T-helper 17 cell (primary cell): ENCODE measurements at regions not wholly inside any gene's neighbourhood (a gene's known extent, or its start where the extent isn't known, plus 50 kb on each side); places are given as distances from the start of the nearest gene placed in this dataset.
A peak's percentile ranks its signal among the peaks of the same experiment; 100 is the strongest.
"Not testable (repeated sequence)": the region's sequence is repeated elsewhere in the genome, so short reads cannot be mapped to it uniquely, and the experiment has no call there.

Experiments
- ATAC-seq: fragments of 150-1000 bp; cut with Tn5 transposase; 2 replicates; pipeline ENCODE4 v1.10.0; 2021; ENCODE audit warnings: mild to moderate bottlenecking, moderate library complexity
- DNase-seq, 3 donors: peaks; one replicate each; pipeline versions ENCODE4 v3.0.0 to v3.0.0-alpha.2; 2020 to 2021
- H3K9me3 ChIP-seq: one replicate; pipeline ENCODE4 v1.7.0; 2013; ENCODE audit warnings: low read length, mild to moderate bottlenecking; ENCODE audit not compliant: control insufficient read depth, poor library complexity, severe bottlenecking
- H3K27ac Mint-ChIP-seq: one replicate; pipeline ENCODE4 v1.8.0; 2022; ENCODE audit warnings: mild to moderate bottlenecking, moderate library complexity, mixed read lengths
- H3K27me3 Mint-ChIP-seq: one replicate; pipeline ENCODE4 v1.8.0; 2022; ENCODE audit warnings: mixed read lengths
- H3K36me3 Mint-ChIP-seq: one replicate; pipeline ENCODE4 v1.8.0; 2022; ENCODE audit warnings: low read depth, mixed read lengths
- H3K4me1 Mint-ChIP-seq: one replicate; pipeline ENCODE4 v1.8.0; 2022; ENCODE audit warnings: mild to moderate bottlenecking, mixed read lengths
- H3K4me3 Mint-ChIP-seq: one replicate; pipeline ENCODE4 v1.8.0; 2022; ENCODE audit warnings: mild to moderate bottlenecking, moderate library complexity, mixed read lengths

DNA sequence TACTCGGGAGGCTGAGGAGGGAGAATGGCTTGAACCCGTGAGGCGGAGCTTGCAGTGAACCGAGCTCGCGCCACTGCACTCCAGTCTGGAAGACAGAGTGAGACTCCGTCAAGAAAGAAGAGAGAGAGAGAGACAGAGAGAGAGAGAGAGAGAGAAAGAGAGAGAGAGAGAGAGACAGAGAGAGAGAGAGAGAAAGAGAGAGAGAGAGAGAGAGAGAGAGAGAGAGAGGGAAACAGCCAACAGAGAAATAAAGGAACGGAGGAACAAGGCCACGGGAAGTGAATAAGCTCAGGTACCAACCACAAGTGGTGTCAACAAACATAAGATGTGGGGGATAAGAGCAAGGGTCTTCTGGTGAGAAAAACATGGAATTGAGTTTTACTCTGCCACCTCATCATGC, 71.5 kb upstream of the LSM6 start:
- H3K27me3 Mint-ChIP-seq = peaks cover 10% of the 10 kb centered on the region
- not testable (repeated sequence) for DNase-seq, H3K4me1 Mint-ChIP-seq, H3K9me3 ChIP-seq, ATAC-seq, H3K36me3 Mint-ChIP-seq, H3K4me3 Mint-ChIP-seq, H3K27ac Mint-ChIP-seq

DNA sequence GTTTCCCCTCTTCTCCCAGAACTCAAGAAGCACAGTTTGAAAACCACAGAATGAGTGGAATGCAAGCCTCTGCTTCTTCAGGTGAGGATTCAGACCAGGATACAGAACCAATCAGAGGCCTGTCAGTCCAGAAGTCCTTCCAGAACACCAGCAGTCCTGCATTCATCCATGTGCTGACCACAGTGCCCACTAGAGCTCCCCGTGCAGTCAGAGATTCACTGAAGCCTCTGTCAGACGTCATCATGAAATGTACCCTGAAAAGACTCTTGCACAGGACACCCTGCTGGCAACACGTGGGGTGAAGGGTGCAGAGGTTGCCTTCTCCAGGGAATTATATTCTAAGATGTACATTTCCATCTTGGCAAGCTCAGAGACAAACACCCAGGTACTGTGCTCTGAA, 75.9 kb upstream of the LSM6 start:
- no peak for DNase-seq
- H3K4me1 Mint-ChIP-seq = peaks cover 2% of the 10 kb centered on the region
- H3K27ac Mint-ChIP-seq = peak overlapping the region; percentile 32
- H3K4me3 Mint-ChIP-seq = no peak overlapping the region
- ATAC-seq = no peak
- peaks cover 6% of the 10 kb centered on the region for H3K27me3 Mint-ChIP-seq
- H3K36me3 Mint-ChIP-seq = no peaks in the 10 kb centered on the region
- H3K9me3 ChIP-seq = no peaks in the 10 kb centered on the region

DNA sequence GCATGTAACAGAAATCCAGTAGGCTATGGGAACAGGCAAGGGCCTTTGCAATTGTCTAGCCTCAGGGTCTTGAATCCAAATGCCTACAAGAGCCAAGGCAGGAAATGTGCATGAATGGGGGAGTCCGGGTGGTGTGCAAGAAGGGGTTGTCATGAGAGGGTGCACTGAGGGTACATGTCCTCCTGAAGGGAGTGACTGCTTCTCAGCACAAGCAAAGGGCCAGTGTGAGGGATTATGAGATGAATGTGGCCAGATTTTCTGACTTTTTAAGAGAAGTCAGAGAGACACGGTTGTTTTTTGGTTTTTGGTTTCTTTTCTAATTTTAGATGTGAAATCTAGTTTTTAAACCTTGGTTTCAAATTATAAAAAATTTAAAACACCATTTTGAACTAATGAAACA, 76.5 kb upstream of the LSM6 start:
- no peaks in the 10 kb centered on the region for H3K9me3 ChIP-seq
- Mint-ChIP-seq H3K4me1 (no peaks in the 10 kb centered on the region), H3K36me3 (no peaks in the 10 kb centered on the region), H3K27ac (no peak overlapping the region), H3K27me3 (peaks cover 6% of the 10 kb centered on the region), H3K4me3 (no peak overlapping the region)
- ATAC-seq (no peak), DNase-seq (no peak)

DNA sequence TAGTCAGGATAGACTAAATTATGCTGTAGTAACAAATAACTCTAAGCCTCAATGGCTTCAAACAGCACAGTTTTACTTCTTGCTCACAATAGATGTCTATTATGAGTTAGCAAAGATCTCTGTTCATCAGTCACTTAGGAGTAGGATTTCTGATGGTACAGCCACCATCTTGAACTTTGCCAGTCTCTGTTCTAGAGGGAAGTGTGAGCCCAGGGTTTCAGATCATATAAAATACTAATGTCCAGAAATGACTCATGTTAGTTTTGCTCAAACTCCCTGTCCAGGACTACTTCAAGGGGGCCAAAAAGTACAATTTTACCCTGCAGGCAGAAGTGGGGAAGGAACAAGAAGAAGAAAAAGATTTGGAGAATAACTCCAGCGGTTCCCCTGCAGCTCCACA, 77.1 kb upstream of the LSM6 start:
- Mint-ChIP-seq H3K36me3 (no peaks in the 10 kb centered on the region), H3K27me3 (peaks cover 4% of the 10 kb centered on the region), H3K4me1 (no peaks in the 10 kb centered on the region), H3K4me3 (no peak overlapping the region), H3K27ac (no peak overlapping the region)
- no peak for ATAC-seq
- no peaks in the 10 kb centered on the region for H3K9me3 ChIP-seq
- DNase-seq = no peak

DNA sequence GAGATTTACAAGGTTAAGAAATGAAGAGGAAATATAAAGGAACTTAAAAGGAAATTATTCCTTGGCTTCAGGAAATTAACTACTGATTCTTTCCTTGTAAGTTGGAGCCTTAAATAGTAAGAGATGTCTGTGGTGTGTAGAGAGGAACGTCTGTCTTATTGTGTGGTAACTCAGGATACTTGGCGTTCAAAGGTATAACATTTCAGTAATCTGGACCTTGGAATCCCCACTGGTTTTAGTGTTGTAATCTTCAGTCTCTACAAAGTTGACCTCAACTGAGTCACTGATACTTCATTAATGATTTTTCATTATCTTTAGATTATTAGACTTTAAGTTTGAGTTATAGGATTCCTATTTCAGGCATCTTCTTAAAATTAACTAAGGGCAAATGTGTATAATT, 79.1 kb upstream of the LSM6 start:
- Mint-ChIP-seq H3K4me3 (no peak overlapping the region), H3K27ac (no peak overlapping the region), H3K36me3 (no peaks in the 10 kb centered on the region), H3K27me3 (peaks cover 4% of the 10 kb centered on the region), H3K4me1 (no peaks in the 10 kb centered on the region)
- H3K9me3 ChIP-seq = no peaks in the 10 kb centered on the region
- ATAC-seq (no peak), DNase-seq (no peak)

DNA sequence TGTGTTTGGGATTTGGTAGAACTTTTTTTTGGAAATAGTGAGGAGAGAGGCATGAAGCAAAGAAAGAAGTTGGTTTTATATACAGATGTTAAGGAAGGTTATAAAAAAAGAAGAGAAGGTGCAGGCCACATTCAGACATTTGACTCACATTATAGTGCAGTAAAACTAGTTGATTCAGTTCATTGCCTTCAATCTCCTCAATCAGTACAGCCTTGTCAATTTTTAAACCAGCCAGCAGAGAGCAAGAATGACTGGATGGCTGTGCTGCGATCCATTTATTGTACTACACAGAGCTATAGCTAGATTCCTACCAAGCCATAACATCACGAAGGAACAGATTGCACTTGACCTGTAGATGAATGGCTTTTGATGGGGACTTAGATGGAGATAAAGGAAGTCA, 79.7 kb upstream of the LSM6 start:
- ATAC-seq = no peak
- H3K36me3 Mint-ChIP-seq = no peaks in the 10 kb centered on the region
- no peak overlapping the region for H3K4me3 Mint-ChIP-seq
- H3K27ac Mint-ChIP-seq = no peak overlapping the region
- H3K4me1 Mint-ChIP-seq = no peaks in the 10 kb centered on the region
- peaks cover 4% of the 10 kb centered on the region for H3K27me3 Mint-ChIP-seq
- H3K9me3 ChIP-seq = no peaks in the 10 kb centered on the region
- no peak for DNase-seq

DNA sequence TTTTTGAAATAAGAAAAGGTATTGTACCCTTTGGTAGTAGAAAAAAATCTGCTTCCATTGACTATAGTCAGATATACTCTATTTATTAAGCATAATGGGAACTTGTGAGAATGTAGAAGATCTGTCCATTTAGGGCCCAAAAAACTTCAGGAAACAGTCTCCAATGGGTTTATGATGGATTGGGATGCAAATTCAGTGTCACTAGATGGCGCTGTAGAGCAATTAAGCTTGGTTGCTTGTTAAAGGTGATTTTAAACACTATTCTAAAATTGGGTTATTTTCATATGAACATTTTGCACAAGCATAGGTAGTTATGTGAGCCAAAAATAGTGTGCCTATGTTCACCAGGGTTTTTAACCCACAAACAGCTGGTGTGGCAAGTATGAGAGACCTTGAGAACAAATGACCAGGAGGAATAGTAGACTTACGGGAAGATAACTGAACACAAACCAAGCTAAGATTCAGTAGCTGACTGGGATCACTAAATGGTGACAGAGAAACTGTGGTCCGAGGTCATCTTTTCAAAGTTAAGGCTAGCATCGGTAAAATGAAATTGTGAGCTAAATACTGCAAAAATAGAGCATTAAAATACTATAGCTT, 80.3 kb upstream of the LSM6 start:
- H3K27ac Mint-ChIP-seq = no peak overlapping the region
- no peaks in the 10 kb centered on the region for H3K4me1 Mint-ChIP-seq
- no peak for ATAC-seq
- no peak for DNase-seq
- H3K9me3 ChIP-seq = no peaks in the 10 kb centered on the region
- no peak overlapping the region for H3K4me3 Mint-ChIP-seq
- H3K27me3 Mint-ChIP-seq = peaks cover 4% of the 10 kb centered on the region
- no peaks in the 10 kb centered on the region for H3K36me3 Mint-ChIP-seq

DNA sequence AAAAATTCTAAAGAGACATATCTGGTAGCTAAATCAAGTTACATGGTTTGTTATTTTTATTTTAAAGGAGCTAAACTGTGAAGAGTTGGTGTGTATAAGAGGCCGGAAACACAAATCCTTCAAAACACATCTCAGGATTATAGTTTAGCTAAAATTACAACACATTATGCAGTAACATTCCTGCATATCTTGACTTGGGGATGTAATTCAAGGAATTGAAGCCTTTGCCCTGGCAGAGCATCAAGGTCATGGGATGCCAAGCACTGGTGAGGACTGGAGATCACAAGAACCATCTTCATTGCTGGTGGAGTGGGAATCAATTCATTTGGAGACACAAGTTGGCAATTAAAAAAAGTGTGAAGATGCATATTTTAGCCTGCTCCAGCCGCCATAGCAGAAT, 86.8 kb upstream of the LSM6 start:
- DNase-seq = no peak
- Mint-ChIP-seq H3K4me1 (no peaks in the 10 kb centered on the region), H3K36me3 (no peaks in the 10 kb centered on the region), H3K27ac (no peak overlapping the region), H3K4me3 (no peak overlapping the region), H3K27me3 (peaks cover 26% of the 10 kb centered on the region)
- no peak for ATAC-seq
- no peaks in the 10 kb centered on the region for H3K9me3 ChIP-seq

DNA sequence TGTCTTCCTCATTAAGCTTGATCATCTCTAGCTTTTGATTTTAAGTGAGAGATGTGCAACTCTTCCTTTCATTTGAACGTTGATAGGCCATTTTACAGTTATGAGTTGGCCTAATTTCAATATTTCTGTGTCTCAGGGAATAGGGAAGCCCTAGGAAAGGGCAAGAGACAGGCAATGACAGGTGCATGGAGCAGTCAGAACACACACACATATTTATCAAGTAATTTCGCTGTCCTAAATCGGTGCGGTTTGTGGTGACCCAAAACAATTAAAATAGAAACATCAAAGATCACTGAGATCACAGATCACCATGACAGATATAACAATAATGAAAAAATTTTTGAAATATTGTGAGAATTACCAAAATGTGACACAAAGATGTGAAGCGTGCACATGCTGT, 87.7 kb upstream of the LSM6 start:
- H3K4me3 Mint-ChIP-seq = no peak overlapping the region
- no peak for DNase-seq
- no peaks in the 10 kb centered on the region for H3K4me1 Mint-ChIP-seq
- no peak overlapping the region for H3K27ac Mint-ChIP-seq
- H3K27me3 Mint-ChIP-seq = peaks cover 26% of the 10 kb centered on the region
- no peak for ATAC-seq
- H3K9me3 ChIP-seq = no peaks in the 10 kb centered on the region
- no peaks in the 10 kb centered on the region for H3K36me3 Mint-ChIP-seq

DNA sequence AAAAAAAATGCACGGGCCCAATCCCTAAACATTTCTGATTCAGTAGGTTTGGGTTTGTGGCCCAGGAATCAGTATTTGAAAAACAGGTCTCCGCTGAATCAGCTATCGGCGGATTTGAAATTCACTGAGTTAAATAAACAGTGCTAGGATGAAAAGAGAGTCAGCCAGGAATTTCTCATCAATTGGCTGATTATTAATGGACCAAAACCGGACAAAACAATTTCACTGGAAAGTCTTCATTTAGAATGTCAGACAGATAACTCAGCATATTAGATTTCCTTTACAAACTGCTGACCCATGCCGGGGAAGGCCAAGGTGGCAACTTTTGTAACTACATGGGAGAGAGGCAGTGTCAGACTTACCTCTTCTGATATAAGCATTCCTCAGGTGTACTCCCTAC, 99.4 kb upstream of the LSM6 start:
- no peak overlapping the region for H3K4me3 Mint-ChIP-seq
- DNase-seq (no peak), ATAC-seq (no peak)
- peaks cover 35% of the 10 kb centered on the region for H3K27me3 Mint-ChIP-seq
- no peak overlapping the region for H3K27ac Mint-ChIP-seq
- H3K36me3 Mint-ChIP-seq = no peaks in the 10 kb centered on the region
- H3K4me1 Mint-ChIP-seq = no peaks in the 10 kb centered on the region
- H3K9me3 ChIP-seq = no peaks in the 10 kb centered on the region

DNA sequence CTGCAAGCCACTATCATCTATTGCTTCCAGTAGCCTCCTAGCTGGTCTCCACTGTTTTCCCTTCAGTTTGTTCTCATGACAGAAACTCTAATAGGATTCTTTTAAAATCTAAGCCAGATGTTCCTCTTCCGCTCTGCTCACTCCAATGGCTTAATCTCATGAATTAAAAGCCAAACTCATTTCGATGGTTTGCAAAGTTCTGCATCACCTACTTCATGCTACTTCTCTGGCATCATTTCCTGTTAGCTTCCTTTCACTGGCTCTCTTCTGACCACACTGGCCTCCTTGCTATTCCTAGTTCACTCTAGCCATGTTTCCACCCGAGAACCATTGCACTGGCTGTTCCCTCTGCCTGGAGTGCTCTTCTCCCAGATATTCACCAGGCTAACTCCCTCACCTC, 102.0 kb upstream of the LSM6 start:
- ATAC-seq (no peak), DNase-seq (no peak)
- Mint-ChIP-seq H3K4me3 (no peak overlapping the region), H3K36me3 (no peaks in the 10 kb centered on the region), H3K27ac (no peak overlapping the region), H3K4me1 (no peaks in the 10 kb centered on the region), H3K27me3 (peaks cover 40% of the 10 kb centered on the region)
- no peaks in the 10 kb centered on the region for H3K9me3 ChIP-seq

DNA sequence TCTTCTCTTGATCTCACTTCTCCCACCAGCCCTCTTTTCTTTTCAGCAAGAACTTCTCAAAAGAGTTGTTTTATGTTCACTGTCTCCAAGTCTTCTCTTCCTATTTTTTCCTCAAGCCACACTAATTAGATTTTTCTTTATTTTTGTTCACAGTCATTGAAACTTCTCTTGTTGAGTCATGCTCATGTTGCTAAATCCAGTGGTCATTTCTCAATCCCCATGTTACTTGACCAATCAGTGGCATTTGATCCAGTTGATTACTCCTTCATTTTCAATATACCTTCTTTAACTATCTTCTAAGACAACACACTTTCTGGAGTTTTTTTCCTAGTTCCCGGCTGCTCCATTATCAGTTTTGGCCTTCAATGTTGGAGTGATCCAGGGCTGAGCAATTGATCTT, 103.1 kb upstream of the LSM6 start:
- Mint-ChIP-seq H3K36me3 (no peaks in the 10 kb centered on the region), H3K4me3 (no peak overlapping the region), H3K27me3 (peaks cover 36% of the 10 kb centered on the region), H3K4me1 (no peaks in the 10 kb centered on the region), H3K27ac (no peak overlapping the region)
- ATAC-seq (no peak), DNase-seq (no peak)
- H3K9me3 ChIP-seq = no peaks in the 10 kb centered on the region

DNA sequence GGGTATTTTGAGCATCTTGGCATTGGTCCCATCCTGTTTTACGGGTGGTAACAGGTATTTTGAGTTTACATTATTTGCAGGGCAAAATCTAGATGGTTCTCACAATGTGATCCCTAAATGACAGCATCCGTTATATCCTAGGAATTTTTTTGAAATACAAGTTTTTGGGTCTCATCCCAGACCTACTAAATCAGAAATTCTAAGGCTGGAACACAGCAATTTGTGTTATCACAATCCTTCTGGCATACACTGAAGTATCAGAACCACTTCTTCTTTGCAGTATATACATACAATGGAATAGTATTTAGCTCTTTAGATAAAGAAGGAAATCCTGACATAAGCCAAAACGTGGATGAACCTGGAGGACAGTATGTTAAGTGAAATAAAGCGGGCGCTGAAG, 104.1 kb upstream of the LSM6 start:
- Mint-ChIP-seq H3K27ac (no peak overlapping the region), H3K27me3 (peaks cover 26% of the 10 kb centered on the region), H3K36me3 (no peaks in the 10 kb centered on the region), H3K4me1 (no peaks in the 10 kb centered on the region), H3K4me3 (no peak overlapping the region)
- ATAC-seq = no peak
- no peak for DNase-seq
- H3K9me3 ChIP-seq = no peaks in the 10 kb centered on the region

DNA sequence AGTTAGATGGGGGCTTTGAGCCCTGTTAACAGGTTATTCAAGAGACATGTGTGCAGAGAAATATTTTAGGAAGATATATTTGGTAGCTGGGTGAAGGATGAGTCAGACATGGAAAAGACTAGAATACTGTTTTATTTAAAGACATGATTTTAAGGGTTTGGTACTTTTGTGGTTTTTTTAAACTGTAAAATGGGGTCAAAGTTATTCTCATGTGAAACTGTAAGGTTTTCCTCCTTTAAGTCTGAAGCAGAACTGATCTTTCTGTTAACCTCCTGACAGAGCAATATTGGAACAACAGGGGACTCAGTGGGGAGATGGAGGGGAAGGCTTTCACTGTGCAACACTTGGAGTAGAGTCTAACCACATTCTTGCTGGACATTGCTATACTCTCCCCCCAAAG, 112.4 kb upstream of the LSM6 start:
- H3K9me3 ChIP-seq = no peaks in the 10 kb centered on the region
- H3K36me3 Mint-ChIP-seq = no peaks in the 10 kb centered on the region
- DNase-seq = no peak
- H3K4me3 Mint-ChIP-seq = no peak overlapping the region
- H3K27ac Mint-ChIP-seq = no peak overlapping the region
- H3K4me1 Mint-ChIP-seq = peaks cover 3% of the 10 kb centered on the region
- H3K27me3 Mint-ChIP-seq = peaks cover 27% of the 10 kb centered on the region
- ATAC-seq = no peak

DNA sequence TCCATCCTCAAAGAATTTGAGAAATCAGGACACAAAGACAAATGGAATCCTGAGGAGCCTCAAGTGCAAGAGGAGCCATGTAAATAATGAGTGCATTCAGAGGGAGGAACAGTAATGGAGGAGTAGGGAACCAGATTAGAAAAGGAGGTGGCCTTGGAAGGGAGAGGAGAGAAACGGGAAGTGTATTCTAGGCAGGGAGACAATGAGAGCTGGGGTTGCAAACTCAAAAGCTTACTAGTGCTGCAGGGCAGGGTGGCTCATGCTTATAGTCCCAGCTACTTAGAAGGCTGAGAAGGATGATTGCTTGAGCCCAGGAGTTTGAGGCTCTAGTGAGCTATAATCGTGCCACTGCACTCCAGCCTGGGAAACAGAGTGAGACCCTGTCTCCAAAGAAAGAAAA, 113.2 kb upstream of the LSM6 start:
- DNase-seq (no peak), ATAC-seq (no peak)
- H3K36me3 Mint-ChIP-seq = no peaks in the 10 kb centered on the region
- peaks cover 3% of the 10 kb centered on the region for H3K4me1 Mint-ChIP-seq
- no peak overlapping the region for H3K4me3 Mint-ChIP-seq
- H3K27me3 Mint-ChIP-seq = peaks cover 21% of the 10 kb centered on the region
- H3K27ac Mint-ChIP-seq = no peak overlapping the region
- H3K9me3 ChIP-seq = no peaks in the 10 kb centered on the region
